SJCRH30 (cell line): ENCODE measurements at regions not wholly inside any gene's neighbourhood (a gene's known extent, or its start where the extent isn't known, plus 50 kb on each side); places are given as distances from the start of the nearest gene placed in this dataset.
"Not testable (repeated sequence)": the region's sequence is repeated elsewhere in the genome, so short reads cannot be mapped to it uniquely, and the experiment has no call there.

Experiments
- DNase-seq, 2 experiments: peaks; one replicate each; pipeline ENCODE4 v3.0.0-alpha.2; 2015 to 2020
- H3K27ac ChIP-seq: fragments of 250-450 bp; sonication (Bioruptor Pico); 2 replicates; pipeline ENCODE4 v1.5.1; 2020; ENCODE audit warnings: mild to moderate bottlenecking, moderate library complexity
- H3K27me3 ChIP-seq: fragments of 250-450 bp; sonication (Bioruptor Pico); 2 replicates; pipeline ENCODE4 v1.5.1; 2020; ENCODE audit warnings: mild to moderate bottlenecking, moderate library complexity
- H3K36me3 ChIP-seq: fragments of 250-450 bp; sonication (Bioruptor Pico); 2 replicates; pipeline ENCODE4 v1.5.1; 2020; ENCODE audit warnings: mild to moderate bottlenecking, moderate library complexity
- H3K4me1 ChIP-seq: fragments of 250-450 bp; sonication (Bioruptor Pico); 2 replicates; pipeline ENCODE4 v1.5.1; 2020; ENCODE audit warnings: mild to moderate bottlenecking, moderate library complexity
- H3K4me3 ChIP-seq: fragments of 250-450 bp; sonication (Bioruptor Pico); 2 replicates; pipeline ENCODE4 v1.5.1; 2020; ENCODE audit warnings: mild to moderate bottlenecking, moderate library complexity
- H3K9me3 ChIP-seq: fragments of 250-450 bp; sonication (Bioruptor Pico); replicated peaks from 2 replicates; pipeline ENCODE4 v1.5.1; 2020; ENCODE audit warnings: mild to moderate bottlenecking, moderate library complexity

DNA sequence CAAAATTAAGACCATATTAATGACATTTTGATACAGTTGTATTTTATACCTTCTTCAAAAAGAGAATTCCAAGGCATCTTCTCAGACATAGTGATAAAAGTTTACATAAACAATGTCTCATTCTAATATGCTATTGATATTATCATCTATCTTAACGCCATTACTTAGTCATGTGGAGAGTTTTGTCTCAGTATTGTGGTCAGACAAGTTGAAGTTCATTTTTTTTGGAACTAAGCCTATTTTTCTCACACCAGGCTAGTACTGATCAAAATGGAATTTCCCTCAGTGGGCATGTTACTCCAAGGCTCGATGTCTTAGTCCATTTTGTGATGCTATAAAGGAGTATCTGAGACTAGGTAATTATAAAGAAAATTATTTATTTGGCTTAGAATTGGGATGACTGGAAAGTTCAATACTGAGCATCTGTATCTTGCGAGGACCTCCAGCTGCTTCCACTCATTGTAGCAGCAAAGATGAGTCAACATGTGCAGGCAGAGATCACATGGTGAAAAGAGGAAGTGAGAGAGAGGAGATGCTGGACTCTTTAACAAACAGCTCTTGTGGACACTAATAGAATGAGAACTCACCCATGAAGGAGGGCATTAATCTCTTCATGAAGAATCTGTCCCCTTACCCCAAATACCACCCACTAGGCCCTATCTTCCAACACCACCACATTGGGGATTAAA lies 825.5 kb upstream of the MANEA start:
- no peaks in the 10 kb centered on the region for H3K4me1 ChIP-seq
- no peaks in the 10 kb centered on the region for H3K36me3 ChIP-seq
- H3K27ac ChIP-seq, result no peak overlapping the region
- no peak overlapping the region for H3K4me3 ChIP-seq
- H3K27me3 ChIP-seq, result no peaks in the 10 kb centered on the region
- H3K9me3 ChIP-seq, result no peaks in the 10 kb centered on the region
- peak in 1 of 2 experiments; percentile 22 for DNase-seq

DNA sequence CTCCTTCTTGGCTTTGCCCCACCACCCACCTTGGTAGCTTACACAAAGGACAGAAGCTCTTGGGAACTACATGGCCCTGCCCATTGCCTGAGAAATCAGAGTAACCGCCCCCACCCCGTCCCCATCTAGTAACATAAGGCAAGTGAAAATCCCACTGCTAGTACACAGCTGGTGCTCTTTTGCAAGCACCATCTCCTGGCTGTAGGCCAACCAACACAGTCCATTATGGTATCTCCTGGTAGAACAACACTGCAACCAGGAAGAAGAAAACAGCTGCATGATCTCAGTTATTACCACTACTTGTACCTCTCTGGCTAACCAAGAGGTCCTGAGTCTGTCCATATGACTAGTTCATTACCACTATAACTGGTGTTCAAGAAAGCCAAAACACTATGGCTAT lies 841.1 kb upstream of the MANEA start:
- Histone ChIP-seq H3K27me3 (no peaks in the 10 kb centered on the region), H3K36me3 (no peaks in the 10 kb centered on the region), H3K27ac (no peak overlapping the region), H3K9me3 (no peaks in the 10 kb centered on the region), H3K4me3 (no peak overlapping the region), H3K4me1 (no peaks in the 10 kb centered on the region)
- DNase-seq, result peak; percentile 64 to 71

DNA sequence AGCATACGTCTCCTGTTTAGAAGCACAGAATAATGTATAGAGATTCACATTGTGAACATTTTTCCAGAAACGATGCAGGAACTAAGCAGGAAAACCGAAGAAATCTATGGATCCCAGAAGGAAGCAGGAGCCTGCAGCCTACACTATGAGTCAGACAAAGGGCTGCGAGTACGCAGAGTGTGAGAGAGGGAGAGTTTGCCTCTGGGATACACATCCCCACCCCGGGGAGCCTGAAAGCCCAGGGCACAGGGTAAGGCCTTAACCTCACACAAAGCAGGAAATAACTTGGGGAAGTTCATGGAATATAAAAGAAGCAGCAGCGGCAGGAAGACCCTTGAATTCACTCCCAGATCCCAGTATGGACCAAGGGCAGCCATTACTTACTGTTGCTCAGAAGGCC lies 842.1 kb upstream of the MANEA start:
- Histone ChIP-seq H3K36me3 (no peaks in the 10 kb centered on the region), H3K4me3 (no peak overlapping the region), H3K27me3 (no peaks in the 10 kb centered on the region), H3K9me3 (no peaks in the 10 kb centered on the region), H3K4me1 (no peaks in the 10 kb centered on the region), H3K27ac (no peak overlapping the region)
- DNase-seq, result no peak

DNA sequence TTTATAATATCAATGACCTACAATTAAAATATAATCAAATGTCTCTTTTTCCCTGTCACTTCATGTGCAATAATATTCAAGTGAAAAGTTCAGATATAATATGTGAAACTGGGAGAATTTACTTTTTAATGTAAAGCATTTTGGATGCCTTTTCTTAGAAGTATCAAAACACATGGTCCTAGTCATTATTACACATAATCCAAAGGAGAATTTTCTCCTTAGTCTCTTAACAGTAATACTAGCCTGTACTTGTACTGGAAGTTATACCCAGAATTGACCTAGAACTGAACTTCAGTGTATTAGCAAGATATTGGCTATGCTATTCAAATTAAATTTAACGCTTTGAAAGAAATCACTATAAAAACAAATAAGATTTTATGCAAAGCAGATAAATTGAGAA lies 842.6 kb upstream of the MANEA start:
- Histone ChIP-seq H3K9me3 (no peaks in the 10 kb centered on the region), H3K27ac (no peak overlapping the region), H3K27me3 (no peaks in the 10 kb centered on the region), H3K4me1 (no peaks in the 10 kb centered on the region), H3K4me3 (no peak overlapping the region), H3K36me3 (no peaks in the 10 kb centered on the region)
- DNase-seq, result no peak

DNA sequence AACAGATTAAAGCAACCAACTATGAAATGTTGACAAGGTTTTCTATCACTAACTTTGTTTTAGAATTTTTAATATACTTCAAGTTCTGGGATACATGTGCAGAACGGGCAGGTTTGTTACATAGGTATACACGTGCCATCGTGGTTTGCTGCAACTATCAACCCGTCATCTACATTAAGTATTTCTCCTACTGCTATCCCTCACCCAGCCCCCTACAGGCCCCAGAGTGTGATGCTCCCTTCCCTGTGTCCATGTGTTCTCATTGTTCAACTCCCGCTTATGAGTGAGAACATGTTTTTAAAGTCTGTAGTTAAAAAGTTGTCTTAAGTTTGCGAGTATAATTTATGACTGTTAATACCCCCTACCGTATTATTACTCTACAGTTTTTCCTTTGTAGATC lies 844.3 kb upstream of the MANEA start:
- H3K4me3 ChIP-seq, result no peak overlapping the region
- H3K9me3 ChIP-seq, result no peaks in the 10 kb centered on the region
- H3K27me3 ChIP-seq, result no peaks in the 10 kb centered on the region
- DNase-seq, result peak in 1 of 2 experiments; percentile 15
- no peaks in the 10 kb centered on the region for H3K4me1 ChIP-seq
- no peak overlapping the region for H3K27ac ChIP-seq
- no peaks in the 10 kb centered on the region for H3K36me3 ChIP-seq

DNA sequence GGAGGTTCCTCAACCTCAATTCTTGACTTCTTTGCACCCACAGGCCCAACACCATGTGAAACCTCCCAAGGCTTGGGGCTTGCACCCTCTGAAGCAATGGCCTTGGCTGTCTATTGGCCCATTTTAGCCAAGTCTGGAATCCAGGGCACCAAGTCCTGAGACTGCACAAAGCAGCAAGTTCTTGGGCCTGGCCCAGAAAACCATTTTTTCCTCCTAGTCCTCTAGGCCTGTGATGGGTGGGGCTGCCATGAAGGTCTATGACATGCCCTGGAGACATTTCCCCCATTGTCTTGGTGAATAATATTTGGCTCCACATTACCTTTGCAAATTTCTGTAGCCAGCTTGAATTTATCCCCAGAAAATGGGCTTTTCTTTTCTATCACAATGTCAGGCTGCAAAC lies 849.6 kb upstream of the MANEA start:
- Histone ChIP-seq H3K27ac (no peak overlapping the region), H3K4me3 (no peak overlapping the region), H3K36me3 (no peaks in the 10 kb centered on the region), H3K27me3 (no peaks in the 10 kb centered on the region), H3K4me1 (no peaks in the 10 kb centered on the region), H3K9me3 (no peaks in the 10 kb centered on the region)
- DNase-seq, result no peak

DNA sequence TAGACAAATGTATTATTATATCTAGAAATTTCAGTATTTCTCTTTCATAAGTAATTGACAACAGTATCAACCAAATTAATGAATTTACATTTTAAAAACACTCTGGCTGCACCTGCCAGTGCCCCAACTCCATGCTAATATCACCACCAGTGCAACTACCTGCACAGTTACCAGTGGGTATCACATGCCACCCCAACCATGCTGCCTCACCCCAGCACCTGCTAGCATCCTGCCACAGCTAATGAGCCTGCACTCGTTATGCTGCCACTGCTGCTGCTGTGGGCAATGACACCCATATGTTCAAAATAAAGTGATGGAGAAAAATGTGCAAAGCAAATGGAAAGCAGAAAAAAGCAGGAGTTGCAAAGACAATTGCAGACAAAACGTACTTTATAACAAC lies 855.9 kb upstream of the MANEA start:
- H3K27ac ChIP-seq, result no peak overlapping the region
- H3K9me3 ChIP-seq, result no peaks in the 10 kb centered on the region
- no peak for DNase-seq
- no peaks in the 10 kb centered on the region for H3K36me3 ChIP-seq
- no peak overlapping the region for H3K4me3 ChIP-seq
- no peaks in the 10 kb centered on the region for H3K27me3 ChIP-seq
- H3K4me1 ChIP-seq, result no peaks in the 10 kb centered on the region

DNA sequence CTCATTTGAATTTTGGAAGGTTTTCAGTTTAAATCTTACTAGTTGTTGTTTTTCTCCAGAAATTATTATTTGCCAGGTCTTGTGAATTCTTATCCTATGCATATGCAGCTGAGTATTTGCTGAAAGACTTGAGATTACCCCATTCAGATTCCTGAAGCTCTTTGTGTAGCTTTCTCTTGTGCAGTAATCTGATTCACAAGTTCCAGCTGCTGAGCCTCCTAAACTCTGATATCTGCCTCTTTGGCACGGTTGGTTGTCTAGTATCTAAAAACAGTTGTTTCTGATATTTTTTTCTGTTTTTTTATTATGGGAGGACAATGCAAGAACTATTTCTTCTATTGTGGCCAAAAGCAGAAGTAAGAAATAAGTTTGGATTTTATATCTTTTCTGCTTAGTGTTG lies 863.9 kb upstream of the MANEA start:
- no peaks in the 10 kb centered on the region for H3K9me3 ChIP-seq
- H3K27me3 ChIP-seq, result no peaks in the 10 kb centered on the region
- no peak overlapping the region for H3K27ac ChIP-seq

DNA sequence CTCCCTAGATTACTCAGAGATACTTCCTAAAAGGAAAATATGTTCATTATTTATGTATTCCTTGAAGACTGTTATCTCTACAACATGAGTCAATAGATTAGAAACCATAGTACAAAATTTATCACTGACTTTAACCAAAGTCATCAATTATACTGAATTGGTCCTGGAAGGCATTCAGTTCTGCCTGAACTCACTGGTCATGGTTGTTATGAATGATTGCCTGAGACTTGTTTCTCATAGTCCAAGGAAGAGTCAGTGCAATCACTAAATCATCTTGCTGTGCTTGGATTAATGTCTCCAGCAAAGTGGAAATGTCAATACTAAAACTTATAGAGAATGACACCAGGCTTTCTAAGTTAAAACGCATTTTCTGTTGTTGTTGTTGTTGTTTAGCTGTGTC lies 878.6 kb upstream of the MANEA start:
- no peak overlapping the region for H3K27ac ChIP-seq
- H3K4me3 ChIP-seq, result no peak overlapping the region
- no peak for DNase-seq
- H3K4me1 ChIP-seq, result no peaks in the 10 kb centered on the region
- H3K36me3 ChIP-seq, result no peaks in the 10 kb centered on the region
- no peaks in the 10 kb centered on the region for H3K27me3 ChIP-seq
- H3K9me3 ChIP-seq, result no peaks in the 10 kb centered on the region

More for the DNA sequence above, 863.9 kb upstream of the MANEA start:
- Histone ChIP-seq H3K4me3 (no peak overlapping the region), H3K36me3 (no peaks in the 10 kb centered on the region), H3K4me1 (no peaks in the 10 kb centered on the region)
- no peak for DNase-seq

DNA sequence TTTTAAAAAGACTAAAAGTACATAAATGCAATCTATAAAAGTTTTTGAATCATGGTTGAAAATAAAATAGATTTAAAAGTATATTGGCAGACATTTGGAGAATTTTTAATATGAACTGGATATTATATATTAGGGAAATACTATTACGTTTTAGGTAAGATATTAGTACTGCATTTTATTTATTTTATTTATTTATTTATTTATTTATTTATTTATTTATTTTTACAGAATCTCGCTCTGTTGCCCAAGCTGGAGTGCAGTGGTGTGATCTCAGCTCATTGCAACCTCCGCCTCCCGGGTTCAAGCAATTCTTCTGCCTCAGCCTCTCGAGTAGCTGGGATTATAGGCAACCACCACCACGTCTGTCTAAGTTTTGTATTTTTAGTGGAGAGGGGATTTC lies 890.1 kb upstream of the MANEA start:
- DNase-seq, H3K27ac ChIP-seq: not testable (repeated sequence)

DNA sequence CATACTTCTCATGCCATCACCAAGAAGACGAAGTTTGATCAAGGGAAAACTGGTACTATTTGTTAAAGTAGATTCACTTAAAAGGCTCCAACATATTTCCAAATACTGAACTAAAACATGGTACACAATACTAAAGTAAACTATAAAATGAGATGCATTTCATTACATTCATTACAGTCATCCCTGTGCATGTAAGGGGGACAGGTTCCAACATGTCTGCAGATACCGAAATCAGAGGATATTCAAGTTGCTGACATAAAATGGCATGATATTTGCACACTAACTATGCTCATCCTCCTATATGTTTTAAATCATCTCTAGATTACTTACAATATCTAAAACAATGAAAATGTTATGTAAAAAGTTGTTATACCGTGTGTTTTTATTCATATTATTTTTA lies 893.9 kb upstream of the MANEA start:
- no peak for DNase-seq
- Histone ChIP-seq H3K4me1 (no peaks in the 10 kb centered on the region), H3K27me3 (no peaks in the 10 kb centered on the region), H3K27ac (no peak overlapping the region), H3K36me3 (no peaks in the 10 kb centered on the region), H3K9me3 (no peaks in the 10 kb centered on the region), H3K4me3 (no peak overlapping the region)

More for the DNA sequence above, 890.1 kb upstream of the MANEA start:
- H3K36me3 ChIP-seq, H3K4me1 ChIP-seq, H3K9me3 ChIP-seq, H3K27me3 ChIP-seq, H3K4me3 ChIP-seq: not testable (repeated sequence)

DNA sequence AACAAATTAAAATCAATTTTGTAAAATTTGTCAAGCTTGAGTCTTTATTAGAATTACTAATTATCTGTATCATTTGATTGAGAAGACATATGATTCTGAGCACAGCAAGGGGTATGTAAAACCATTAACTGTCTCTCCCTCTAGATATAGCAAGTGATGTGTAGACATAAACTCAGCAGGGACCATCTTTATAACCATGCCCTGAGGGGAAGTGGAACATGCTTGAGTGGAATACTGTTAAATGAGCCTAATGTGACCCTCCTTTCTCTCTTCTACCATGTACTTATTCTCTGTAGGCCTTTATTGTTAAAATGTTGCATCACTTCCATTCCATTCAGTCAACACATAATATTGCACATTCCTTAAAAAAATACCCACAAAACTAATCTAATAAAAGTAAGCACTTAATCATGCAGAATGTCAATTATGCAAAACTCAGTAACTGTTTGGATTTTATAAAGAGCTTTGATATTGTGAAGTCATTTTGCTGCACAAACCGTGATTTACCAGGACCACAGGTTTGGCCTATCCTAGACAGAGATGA lies 896.6 kb upstream of the MANEA start:
- no peaks in the 10 kb centered on the region for H3K36me3 ChIP-seq
- no peak overlapping the region for H3K4me3 ChIP-seq
- no peak for DNase-seq
- H3K4me1 ChIP-seq, result no peaks in the 10 kb centered on the region
- H3K9me3 ChIP-seq, result no peaks in the 10 kb centered on the region
- H3K27me3 ChIP-seq, result no peaks in the 10 kb centered on the region
- no peak overlapping the region for H3K27ac ChIP-seq

DNA sequence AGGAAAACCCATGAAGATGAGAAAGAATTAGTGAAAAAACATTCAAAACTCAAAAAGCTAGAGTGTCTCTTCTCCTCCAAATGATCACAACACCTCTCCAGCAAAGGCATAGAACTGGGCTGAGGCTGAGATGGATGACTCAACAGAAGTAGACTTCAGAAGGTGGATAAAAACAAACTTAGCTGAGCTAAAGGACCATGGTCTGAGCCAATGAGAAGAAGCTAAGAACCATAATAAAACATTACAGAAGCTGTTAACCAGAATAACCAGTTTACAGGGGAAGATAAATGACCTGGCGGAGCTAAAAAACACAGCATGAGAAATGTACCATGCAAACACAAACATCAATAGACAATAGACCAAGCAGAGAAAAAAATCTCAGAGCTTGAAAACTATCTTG lies 904.1 kb upstream of the MANEA start:
- DNase-seq, result no peak
- H3K4me1 ChIP-seq, result no peaks in the 10 kb centered on the region
- H3K9me3 ChIP-seq, result no peaks in the 10 kb centered on the region; the same call in 1 of the 2 replicates
- H3K36me3 ChIP-seq, result no peaks in the 10 kb centered on the region
- no peaks in the 10 kb centered on the region for H3K27me3 ChIP-seq
- no peak overlapping the region for H3K27ac ChIP-seq
- H3K4me3 ChIP-seq, result no peak overlapping the region

DNA sequence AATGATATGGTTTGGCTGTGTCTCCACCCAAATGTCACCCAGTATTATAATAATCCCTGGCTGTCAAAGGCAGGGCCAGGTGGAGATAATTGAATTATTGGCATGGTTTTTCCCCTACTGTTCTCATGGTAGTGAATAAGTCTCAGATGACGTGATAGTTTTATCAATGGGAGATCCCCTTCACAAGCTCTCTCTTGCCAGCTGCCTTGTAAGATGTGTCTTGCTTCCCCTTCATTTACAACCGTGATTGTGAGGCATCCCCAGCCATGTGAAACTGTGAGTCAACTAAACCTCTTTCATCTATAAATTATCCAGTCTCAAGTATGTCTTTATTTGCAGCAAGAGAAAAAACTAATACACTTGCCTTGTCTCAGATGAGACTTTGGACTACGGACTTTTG lies 907.3 kb upstream of the MANEA start:
- Histone ChIP-seq H3K27ac (no peak overlapping the region), H3K9me3 (no peaks in the 10 kb centered on the region; the same call in 1 of the 2 replicates), H3K27me3 (no peaks in the 10 kb centered on the region), H3K4me1 (no peaks in the 10 kb centered on the region), H3K36me3 (no peaks in the 10 kb centered on the region), H3K4me3 (no peak overlapping the region)
- DNase-seq, result no peak

DNA sequence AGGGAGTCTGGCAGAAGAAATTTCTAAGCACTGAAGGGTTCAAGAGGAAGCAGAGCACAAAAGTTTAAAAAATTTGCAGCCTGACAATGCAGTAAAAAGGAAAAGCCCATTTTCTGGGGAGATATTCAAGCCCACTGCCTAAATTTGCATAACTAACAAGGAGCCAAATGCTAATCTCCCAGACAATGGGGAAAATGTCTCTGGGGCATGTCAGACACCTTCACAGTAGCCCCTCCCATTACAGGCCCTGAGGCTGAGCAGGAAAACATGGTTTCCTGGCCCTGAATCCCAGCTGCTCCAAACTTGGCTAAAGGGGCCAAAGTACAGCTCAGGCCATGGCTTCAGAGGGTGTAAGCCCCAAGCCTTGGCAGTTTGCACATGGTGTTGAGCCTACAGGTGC lies 908.5 kb upstream of the MANEA start:
- Histone ChIP-seq H3K4me3 (no peak overlapping the region), H3K9me3 (no peaks in the 10 kb centered on the region), H3K36me3 (no peaks in the 10 kb centered on the region), H3K27ac (no peak overlapping the region), H3K4me1 (no peaks in the 10 kb centered on the region), H3K27me3 (no peaks in the 10 kb centered on the region)
- no peak for DNase-seq

DNA sequence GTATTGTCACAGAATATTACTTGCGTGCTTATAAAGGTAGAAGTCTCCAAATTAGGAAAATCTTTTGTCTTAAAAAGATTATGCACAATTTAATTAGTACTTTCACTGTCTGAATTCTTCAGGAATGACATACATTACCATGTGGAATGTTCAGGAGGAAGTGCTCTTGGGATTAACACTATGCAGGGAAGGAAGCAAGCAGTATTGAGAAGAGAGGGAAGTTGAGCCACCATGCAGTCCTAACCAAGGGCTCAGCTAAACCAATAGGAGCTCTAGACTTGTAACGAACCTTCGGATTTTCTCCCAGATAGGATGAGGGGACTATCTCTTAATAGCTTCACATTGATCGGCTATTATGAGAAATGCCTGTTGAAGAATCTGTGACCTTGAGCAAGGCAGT lies 918.4 kb upstream of the MANEA start:
- H3K27me3 ChIP-seq, result no peaks in the 10 kb centered on the region
- no peaks in the 10 kb centered on the region; the same call in 1 of the 2 replicates for H3K4me1 ChIP-seq
- no peaks in the 10 kb centered on the region for H3K36me3 ChIP-seq
- peaks cover 4% of the 10 kb centered on the region for H3K9me3 ChIP-seq
- no peak overlapping the region for H3K4me3 ChIP-seq
- no peak overlapping the region for H3K27ac ChIP-seq
- no peak for DNase-seq
